Liver (tissue), 7 donors: ENCODE measurements at regions not wholly inside any gene's neighbourhood (a gene's known extent, or its start where the extent isn't known, plus 50 kb on each side); places are given as distances from the start of the nearest gene placed in this dataset.

Experiments used
- DNase-seq: peaks from one replicate; pipeline ENCODE4 v3.0.0-alpha.2; 2017; ENCODE audit warnings: low spot score
- H3K27ac ChIP-seq, 2 donors: one replicate each; pipeline ENCODE4 v1.7.0; 2013; ENCODE audit warnings: inconsistent platforms in 2 of 2, low read length in 2 of 2, control low read depth in 1 of 2, low read depth in 1 of 2, mild to moderate bottlenecking in 1 of 2
- H3K27me3 ChIP-seq, 4 donors: one replicate each; pipeline versions ENCODE4 v1.6.1 to v1.7.0; 2013; ENCODE audit warnings: low read length in 3 of 4, inconsistent platforms in 1 of 4, mild to moderate bottlenecking in 1 of 4, moderate library complexity in 1 of 4; ENCODE audit not compliant: control insufficient read depth in 4 of 4, insufficient read depth in 4 of 4
- H3K36me3 ChIP-seq, 4 donors: one replicate each; pipeline versions ENCODE4 v1.6.1 to v1.7.0; 2013; ENCODE audit warnings: low read length in 3 of 4, mild to moderate bottlenecking in 3 of 4, low read depth in 1 of 4, moderate library complexity in 1 of 4; ENCODE audit not compliant: control insufficient read depth in 4 of 4, insufficient read depth in 3 of 4
- H3K4me1 ChIP-seq, 4 donors: one replicate each; pipeline versions ENCODE4 v1.6.1 to v1.7.0; 2013; ENCODE audit warnings: low read length in 3 of 4, mild to moderate bottlenecking in 3 of 4, moderate library complexity in 1 of 4; ENCODE audit not compliant: control insufficient read depth in 4 of 4, insufficient read depth in 4 of 4
- H3K4me3 ChIP-seq, 3 donors: one replicate each; pipeline versions ENCODE4 v1.6.1 to v1.7.0; 2013; ENCODE audit warnings: low read length in 3 of 3, control low read depth in 1 of 3, low read depth in 1 of 3, mild to moderate bottlenecking in 1 of 3
- H3K9ac ChIP-seq, 2 donors: one replicate each; pipeline ENCODE4 v1.7.0; 2013; ENCODE audit warnings: low read length in 2 of 2, mild to moderate bottlenecking in 2 of 2, moderate library complexity in 2 of 2, control low read depth in 1 of 2, low read depth in 1 of 2
- H3K9me3 ChIP-seq, 4 donors: one replicate each; pipeline versions ENCODE4 v1.6.1 to v1.7.0; 2013; ENCODE audit warnings: low read length in 3 of 4; ENCODE audit not compliant: control insufficient read depth in 4 of 4
- EGR1 ChIP-seq, 2 donors: IDR thresholded peaks; 2 replicates each; pipeline ENCODE4 v1.6.1; 2016 to 2018; ENCODE audit warnings: antibody characterized with exemption in 2 of 2, low read depth in 2 of 2
- FOXA1 ChIP-seq: IDR thresholded peaks from 2 replicates; pipeline ENCODE4 v1.6.1; 2016; ENCODE audit warnings: antibody characterized with exemption
- FOXA2 ChIP-seq: IDR thresholded peaks from 2 replicates; pipeline ENCODE4 v1.6.1; 2016; ENCODE audit warnings: antibody characterized with exemption
- GABPA ChIP-seq, 2 donors: IDR thresholded peaks in 1 of 2; conservative IDR thresholded peaks in 1 of 2; 2 replicates each; pipeline ENCODE4 v1.6.1; 2016; ENCODE audit warnings: antibody characterized with exemption in 2 of 2, mild to moderate bottlenecking in 1 of 2, moderate library complexity in 1 of 2
- HNF4A ChIP-seq, 2 donors: conservative IDR thresholded peaks; 2 replicates each; pipeline ENCODE4 v1.6.1; 2016; ENCODE audit warnings: antibody characterized with exemption in 2 of 2, mild to moderate bottlenecking in 2 of 2
- HNF4G ChIP-seq: IDR thresholded peaks from 2 replicates; pipeline ENCODE4 v1.6.1; 2016; ENCODE audit warnings: antibody characterized with exemption
- JUND ChIP-seq, 2 donors: IDR thresholded peaks; 2 replicates each; pipeline ENCODE4 v1.6.1; 2016; ENCODE audit warnings: antibody characterized with exemption in 2 of 2
- NR2F2 ChIP-seq: IDR thresholded peaks from 2 replicates; pipeline ENCODE4 v1.6.1; 2016; ENCODE audit warnings: antibody characterized with exemption
- RAD21 ChIP-seq, 2 donors: IDR thresholded peaks; 2 replicates each; pipeline ENCODE4 v1.6.1; 2016; ENCODE audit warnings: antibody characterized with exemption in 2 of 2, mild to moderate bottlenecking in 2 of 2
- RXRA ChIP-seq, 2 donors: IDR thresholded peaks; 2 replicates each; pipeline ENCODE4 v1.6.1; 2017 to 2018; ENCODE audit warnings: antibody characterized with exemption in 2 of 2, mild to moderate bottlenecking in 1 of 2
- SP1 ChIP-seq: IDR thresholded peaks from 2 replicates; pipeline ENCODE4 v1.6.1; 2018; ENCODE audit warnings: antibody characterized with exemption, mild to moderate bottlenecking
- YY1 ChIP-seq: IDR thresholded peaks from 2 replicates; pipeline ENCODE4 v1.6.1; 2016; ENCODE audit warnings: antibody characterized with exemption, mild to moderate bottlenecking
- WGBS: extraction: QIAGEN DNeasy Blood & Tissue Kit; methylation state at CpG from one replicate; pipeline ENCODE4 v1.1.7; 2013; 5-methylcytosine and 5-hydroxymethylcytosine counted together
- donor health status: healthy.
- donor health status: healthy.
- donor health status: healthy.
- donor health status: healthy.

DNA sequence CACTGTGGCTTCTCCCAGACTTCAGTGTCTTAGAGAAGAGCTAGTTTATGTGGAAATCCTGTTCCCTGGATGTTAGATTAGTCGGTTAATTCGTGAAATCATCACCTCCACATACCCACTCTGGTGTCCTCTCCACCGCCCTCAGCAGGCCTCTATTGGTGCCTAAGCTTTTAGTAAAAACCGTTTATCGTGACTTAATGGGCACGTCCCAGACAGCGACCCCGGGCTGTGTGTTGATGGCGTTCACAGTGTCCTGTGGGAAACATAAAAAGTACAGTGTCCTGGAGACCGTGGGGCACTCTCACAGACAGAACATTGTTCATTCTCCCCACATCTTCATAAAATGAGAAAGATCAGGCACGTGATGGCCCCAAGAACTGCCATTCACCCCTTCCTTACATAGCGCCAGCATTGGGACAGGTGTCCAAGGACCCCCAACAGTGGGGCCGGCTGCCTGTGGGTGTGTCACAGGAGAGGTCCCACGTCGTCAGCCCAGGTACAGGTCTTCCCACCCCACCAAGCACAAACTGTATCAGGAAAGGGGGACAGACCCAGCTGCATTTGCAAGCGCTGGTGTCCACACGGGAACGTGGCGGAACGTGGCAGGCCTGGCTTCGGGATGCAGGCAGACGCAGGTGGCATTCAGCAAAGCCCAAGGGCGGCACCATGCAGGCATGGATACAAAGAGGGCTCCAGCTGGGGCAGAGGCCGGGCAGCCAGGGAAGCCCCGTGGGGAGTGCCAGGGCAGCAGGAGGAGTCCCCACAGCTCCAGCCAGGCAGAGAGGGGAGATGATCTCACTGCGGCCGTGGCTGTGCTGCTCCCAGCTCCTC is 237.7 kb downstream of the DLL1 start (continued):
- TF ChIP-seq FOXA1 (no peak), SP1 (no peak), EGR1 (IDR thresholded peaks at IDR 0.05; ENCODE audit: low read depth in 2 of 2) (no peak)

GRCh38 chr6:170051229-170052172 is 239.4 kb downstream of the DLL1 start:
- peaks cover 3 to 14% (median 8%) of the 10 kb centered on the region in 4 donors for H3K4me1 ChIP-seq
- DNase-seq, result no peak
- H3K27ac ChIP-seq, result no peak overlapping the region
- H3K27me3 ChIP-seq, result no peaks in the 10 kb centered on the region
- TF ChIP-seq GABPA (IDR thresholded peaks at IDR 0.05 in 1 of 2, conservative IDR thresholded peaks at IDR 0.05 in 1 of 2), result no peak
- TF ChIP-seq RXRA (IDR thresholded peaks at IDR 0.05), result no peak
- no peaks in the 10 kb centered on the region for H3K9me3 ChIP-seq
- 91% methylated on average over 30 of the region's 30 CpGs for WGBS
- H3K4me3 ChIP-seq, result no peak overlapping the region
- H3K9ac ChIP-seq, result no peak overlapping the region
- H3K36me3 ChIP-seq, result no peaks in the 10 kb centered on the region

DNA sequence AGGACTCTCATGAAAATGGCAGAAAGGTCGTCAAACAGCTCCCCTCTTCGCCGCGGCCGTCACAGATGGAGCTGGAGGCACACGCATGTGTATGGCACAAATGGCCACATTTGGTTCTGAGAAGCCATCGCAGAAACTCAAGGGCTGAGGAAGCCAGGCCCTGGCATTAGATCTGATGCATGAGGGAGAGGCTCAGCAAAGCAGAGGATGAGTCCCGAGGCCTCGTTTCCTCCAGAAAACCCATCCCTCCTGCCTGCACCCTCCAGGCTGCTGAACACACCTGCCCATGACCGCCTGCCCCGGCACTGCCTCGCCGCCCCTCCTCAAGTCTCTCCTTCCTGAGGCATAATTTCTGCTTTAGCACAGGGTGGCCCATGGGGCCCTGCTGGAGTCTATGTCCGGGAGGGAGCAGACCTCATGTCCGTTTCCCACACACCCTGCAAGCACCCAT is 240.3 kb downstream of the DLL1 start:
- H3K27ac ChIP-seq, result peak overlapping the region in 1 of 2 donors; percentile 4
- TF ChIP-seq JUND (IDR thresholded peaks at IDR 0.05), result no peak
- no peak for TF ChIP-seq RXRA (IDR thresholded peaks at IDR 0.05)
- TF ChIP-seq HNF4A (conservative IDR thresholded peaks at IDR 0.05), result no peak
- no peak for TF ChIP-seq FOXA1
- no peak for TF ChIP-seq NR2F2

GRCh38 chr6:170049641-170050561 is 241.0 kb downstream of the DLL1 start:
- DNase-seq, result no peak
- Histone ChIP-seq H3K9me3 (no peaks in the 10 kb centered on the region), H3K9ac (no peak overlapping the region), H3K27me3 (no peaks in the 10 kb centered on the region), H3K4me1 (peaks cover 3 to 14% (median 8%) of the 10 kb centered on the region in 4 donors), H3K27ac (peak overlapping the region; percentile 16 to 55), H3K36me3 (no peaks in the 10 kb centered on the region), H3K4me3 (no peak overlapping the region)
- WGBS, result 64% methylated on average over 38 of the region's 38 CpGs
- TF ChIP-seq HNF4A (conservative IDR thresholded peaks at IDR 0.05) (peak in 1 of 2 donors; percentile 67), HNF4G (no peak), NR2F2 (peak; percentile 56), SP1 (no peak), YY1 (no peak), JUND (IDR thresholded peaks at IDR 0.05) (peak in 1 of 2 donors; percentile 43), RAD21 (IDR thresholded peaks at IDR 0.05) (peak in 1 of 2 donors; percentile 63), RXRA (IDR thresholded peaks at IDR 0.05) (peak; percentile 41 to 84), FOXA1 (no peak), FOXA2 (peak; percentile 13)

More for the DNA sequence above, 240.3 kb downstream of the DLL1 start:
- Histone ChIP-seq H3K9ac (no peak overlapping the region), H3K4me1 (peaks cover 3 to 14% (median 8%) of the 10 kb centered on the region in 4 donors), H3K9me3 (no peaks in the 10 kb centered on the region), H3K27me3 (no peaks in the 10 kb centered on the region), H3K36me3 (no peaks in the 10 kb centered on the region), H3K4me3 (no peak overlapping the region)
- 88% methylated on average over 15 of the region's 15 CpGs for WGBS
- DNase-seq, result no peak
